ENCODE measurements at regions not wholly inside any gene's neighbourhood (a gene's known extent, or its start where the extent isn't known, plus 50 kb on each side); places are given as distances from the start of the nearest gene placed in this dataset.

DNA sequence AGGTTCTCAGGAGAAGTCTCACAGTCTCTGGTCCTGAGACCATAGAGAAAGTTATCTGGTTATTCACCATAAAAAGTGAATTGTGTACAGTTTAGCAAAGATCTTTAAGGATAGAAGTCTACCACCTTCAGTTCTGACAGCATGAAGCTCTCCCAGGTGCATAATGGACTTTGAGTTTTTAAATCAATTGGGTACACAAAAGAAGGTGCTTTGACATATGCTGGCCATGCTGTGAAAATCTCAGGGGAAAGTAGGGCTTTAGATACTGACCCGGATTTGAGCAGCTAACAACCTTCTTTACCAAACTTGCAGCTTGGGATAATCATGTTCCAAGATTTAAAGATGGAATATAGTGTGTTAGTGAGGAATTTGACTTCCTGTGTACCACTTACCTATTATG lies 264.2 kb downstream of the ZSWIM6 start:
- no peak for DNase-seq

DNA sequence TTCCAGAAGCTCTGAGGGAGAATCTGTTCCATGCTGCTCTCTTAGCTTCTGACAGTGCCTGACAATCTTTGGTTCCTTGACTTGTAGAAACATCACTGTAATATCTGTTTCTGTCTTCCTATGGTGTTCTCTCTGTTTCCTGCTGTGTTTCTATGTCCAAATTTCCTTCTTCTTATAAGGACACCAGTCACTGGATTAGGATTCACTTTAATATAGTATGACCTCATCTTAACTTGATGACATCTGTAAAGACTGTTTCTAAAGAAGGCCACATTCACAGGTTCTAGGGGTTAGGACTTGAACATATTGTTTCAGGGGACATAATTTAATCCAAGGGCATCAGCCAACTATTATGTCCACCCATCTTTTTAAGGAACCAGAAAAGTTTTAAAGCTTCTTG lies 265.6 kb downstream of the ZSWIM6 start:
- DNase-seq, result no peak

DNA sequence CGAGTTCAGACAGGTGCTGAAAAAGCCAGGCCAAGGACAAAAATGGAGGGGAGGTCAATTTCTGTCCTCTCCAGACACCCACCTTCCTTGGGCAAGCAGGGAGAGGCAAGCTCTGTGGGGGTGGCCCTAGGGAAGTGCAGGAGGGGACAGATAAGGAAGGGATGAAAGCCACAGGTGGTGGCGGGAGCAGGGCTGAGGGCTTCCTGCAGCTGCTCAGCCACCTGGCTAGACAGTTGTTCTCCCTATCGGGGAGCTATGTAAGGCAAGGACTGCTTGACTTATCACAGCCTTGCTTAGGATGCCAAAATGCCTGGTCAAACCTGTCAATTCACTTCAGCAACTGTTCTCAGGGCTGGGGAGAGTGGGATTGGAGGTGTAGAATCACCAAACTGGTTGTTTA lies 266.1 kb downstream of the ZSWIM6 start:
- no peak for DNase-seq

DNA sequence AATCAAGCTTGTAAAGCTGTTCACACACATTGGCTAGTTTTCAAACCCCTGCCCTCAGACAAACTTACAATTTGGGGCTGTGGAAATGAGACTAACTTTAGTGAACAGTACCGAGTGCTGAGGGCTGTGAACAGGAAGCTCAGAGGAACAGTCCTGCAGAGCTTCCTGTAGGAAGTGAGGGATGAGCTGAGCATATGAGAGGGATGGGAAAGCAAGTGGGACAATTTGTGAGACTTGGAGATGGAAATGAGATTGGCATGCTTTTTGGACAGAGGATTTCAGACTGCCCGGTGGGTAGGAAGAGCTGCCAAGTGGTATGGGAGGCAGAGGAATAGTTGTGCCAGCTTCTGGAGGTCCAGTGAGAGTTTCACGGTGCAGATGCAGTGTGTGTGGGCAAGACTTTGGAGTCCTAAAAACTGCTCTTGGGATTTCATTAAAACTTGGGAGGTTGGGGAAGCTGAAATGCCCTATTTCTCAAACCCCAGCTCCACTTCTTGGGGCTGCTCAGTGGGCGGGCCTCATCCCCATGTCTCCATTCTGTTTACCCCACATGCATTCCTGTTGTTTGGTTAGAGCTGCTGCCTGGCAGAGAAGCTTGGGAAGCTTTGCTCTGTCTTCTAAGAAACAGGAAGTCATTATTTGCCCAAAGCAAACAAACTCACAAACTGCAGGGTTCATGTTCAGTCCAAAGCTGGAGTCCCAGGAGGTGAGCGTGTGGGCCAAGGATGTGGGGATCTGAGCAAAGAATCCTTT lies 267.5 kb downstream of the ZSWIM6 start:
- peak; percentile 23 for DNase-seq

DNA sequence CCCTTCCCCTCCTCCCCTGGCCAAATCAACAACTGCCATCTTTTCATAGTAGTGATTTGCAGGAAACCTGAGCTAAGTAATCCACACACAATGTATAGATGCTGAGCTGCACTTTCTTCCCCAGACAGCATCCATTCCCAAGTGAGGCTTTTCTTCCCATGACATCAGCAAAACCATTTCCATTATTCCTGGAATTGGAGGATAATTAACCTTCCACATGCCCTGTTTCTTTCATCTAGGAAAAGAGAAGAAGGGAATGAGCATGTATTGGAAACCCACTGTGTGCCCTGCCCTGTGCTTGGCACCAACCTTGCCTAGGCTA lies 268.0 kb downstream of the ZSWIM6 start:
- no peak for DNase-seq

DNA sequence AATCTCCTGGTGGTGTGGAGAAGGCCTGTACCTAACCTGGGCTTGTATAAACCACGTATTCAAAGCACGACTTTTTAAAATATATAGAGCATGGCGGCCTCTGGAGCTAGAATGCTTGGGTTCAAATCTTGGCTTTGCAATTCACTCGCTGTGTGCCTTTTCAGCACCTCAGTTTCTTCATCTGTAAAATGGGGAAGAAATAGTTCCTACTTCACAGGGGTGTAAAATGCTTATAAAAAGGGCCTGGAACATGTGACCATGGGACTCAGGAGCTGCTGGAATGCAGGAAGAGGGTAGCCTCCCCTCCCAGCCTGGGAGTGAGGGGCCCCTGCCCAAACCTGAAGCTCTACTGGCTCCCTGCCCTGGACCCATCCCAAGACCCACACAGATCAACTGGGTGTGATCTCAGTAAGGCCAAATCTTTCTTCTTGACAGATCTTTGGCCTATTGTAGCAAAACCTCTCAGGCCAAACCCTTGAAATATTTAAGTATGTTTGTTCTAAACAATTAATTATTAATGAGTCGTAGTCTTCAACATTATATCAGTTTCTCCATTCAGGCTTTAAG lies 269.0 kb downstream of the ZSWIM6 start:
- DNase-seq, result no peak

DNA sequence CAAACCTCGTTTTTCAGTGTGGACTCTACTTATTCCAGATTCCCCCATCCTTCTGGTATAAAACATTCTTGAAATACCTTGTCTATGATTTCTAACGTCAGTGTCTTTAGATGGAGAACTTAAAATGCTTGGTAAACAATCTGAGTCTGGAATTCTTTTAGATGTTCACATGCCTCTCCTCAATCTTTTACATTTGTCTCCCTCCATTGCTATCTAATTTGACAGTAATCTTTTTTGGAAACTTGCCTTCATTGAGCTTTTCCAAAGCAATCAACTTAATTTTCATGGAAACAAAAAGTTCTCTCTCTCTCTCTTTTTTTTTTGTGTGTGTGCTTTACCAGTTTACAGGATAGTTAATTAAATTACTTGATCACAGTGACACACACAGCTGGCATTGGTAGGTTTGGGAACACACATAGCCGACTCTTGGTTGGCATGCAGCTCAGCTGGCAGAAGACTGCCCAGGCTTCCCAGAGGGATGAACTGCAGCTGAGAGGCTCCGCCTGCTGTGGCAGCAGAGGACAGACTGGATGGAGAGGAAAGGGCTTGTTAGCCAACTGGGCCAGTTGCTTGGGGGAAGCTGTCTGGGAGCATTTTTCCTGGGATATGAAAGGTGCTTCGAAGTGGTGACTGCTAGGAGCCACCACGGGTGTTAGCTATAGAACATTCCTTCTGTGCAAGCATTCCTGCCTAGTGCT lies 271.3 kb downstream of the ZSWIM6 start:
- DNase-seq, result peak; percentile 26

DNA sequence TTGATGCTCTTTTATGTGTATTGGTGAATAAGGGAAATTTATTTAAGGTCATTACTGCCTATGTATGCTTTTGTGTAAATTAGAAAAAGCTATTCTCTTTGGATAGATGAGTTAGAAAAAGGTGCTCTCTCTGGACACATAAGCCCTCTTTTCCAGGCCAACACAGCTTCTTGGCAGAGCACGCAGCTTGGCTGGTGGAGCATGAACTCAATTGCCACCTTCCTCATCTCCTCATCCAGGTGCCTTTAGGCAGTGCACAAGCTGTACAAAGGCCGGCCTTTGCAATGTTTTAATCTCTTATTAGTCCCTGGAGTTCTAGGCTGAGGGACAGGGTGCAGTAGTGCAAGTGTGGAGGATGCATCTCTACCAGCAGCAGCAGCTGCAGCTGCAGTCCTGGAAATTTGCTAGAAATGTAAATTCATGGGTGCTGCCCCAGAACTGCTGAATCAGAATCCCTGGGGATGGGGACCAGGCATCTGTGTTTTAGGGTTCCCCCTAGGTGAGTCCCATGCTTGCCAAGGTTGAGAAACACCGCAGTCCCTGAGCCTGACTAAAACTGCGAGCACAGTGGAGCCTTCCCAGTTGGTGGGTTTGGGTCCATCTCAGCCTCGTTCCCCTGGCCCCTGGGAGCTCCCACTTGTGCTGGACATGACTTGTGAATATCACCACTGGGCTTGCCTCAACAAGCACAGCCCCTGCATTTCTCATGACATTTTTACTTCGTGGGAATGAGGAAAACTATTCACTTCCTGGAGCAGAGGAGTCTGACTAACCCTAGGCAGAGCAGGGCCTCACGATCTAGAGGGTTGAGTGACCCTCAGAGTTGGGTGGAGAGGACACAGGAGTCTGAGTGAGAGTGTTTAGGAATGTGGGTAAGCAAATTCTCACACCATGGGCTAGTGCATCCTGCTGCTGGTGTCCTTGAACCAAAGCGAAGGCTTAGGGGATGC lies 272.3 kb downstream of the ZSWIM6 start:
- no peak for DNase-seq

DNA sequence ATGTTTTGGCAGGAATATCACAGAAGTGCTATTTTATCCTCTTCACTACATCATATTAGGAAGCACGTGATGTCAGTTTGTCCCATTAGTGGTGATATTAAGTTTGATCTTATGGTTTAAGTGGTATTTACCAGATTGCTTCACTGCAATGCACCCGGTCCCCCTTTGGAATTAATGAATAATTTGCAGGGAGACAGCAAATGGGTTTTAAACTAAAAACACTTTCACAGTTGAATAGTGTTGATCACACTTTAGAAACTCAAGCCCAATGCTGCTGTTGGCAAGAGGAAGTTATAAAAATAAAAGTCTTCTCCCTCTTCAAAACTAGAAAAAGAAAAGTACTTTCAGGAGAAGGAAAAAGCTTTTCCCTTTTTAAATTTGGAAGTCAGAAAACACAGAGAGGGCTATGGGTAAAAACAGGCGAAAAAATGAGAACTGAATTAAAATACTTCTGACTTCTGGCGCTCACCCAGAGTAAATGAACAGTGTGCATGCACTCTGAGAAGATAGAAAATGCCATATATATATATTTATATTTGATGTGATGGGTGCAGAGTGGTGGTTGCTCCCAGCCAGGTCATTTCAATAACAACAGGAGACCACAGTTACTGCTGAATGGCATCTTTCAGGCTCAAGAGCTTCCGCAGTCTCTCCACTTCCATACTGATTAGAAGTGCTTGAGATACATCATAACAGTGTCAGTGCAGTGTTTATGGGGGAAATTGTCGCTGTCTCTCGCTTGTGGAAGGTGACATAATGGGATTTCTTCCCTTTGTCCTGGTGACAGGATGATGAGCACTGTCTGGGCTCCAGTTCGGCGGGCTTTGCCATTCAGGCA lies 278.0 kb downstream of the ZSWIM6 start:
- DNase-seq, result no peak

DNA sequence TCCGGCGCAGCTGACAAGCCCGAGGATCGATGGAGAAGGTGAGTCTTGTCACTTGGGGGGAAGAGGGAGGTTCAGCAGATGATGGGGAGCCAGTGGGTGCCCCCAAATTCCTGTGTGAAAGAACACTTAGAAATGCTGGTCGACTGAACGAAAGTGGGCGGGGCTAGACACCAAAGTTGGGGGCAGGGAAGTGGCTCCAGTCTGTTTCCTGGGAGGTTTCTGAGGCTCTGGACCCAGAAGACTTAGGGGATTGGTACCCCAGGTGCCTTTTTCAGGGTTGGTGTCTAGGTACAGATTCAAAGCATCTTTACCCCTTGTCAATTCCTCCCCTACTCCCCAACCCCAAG lies 278.6 kb downstream of the ZSWIM6 start:
- DNase-seq, result no peak

DNA sequence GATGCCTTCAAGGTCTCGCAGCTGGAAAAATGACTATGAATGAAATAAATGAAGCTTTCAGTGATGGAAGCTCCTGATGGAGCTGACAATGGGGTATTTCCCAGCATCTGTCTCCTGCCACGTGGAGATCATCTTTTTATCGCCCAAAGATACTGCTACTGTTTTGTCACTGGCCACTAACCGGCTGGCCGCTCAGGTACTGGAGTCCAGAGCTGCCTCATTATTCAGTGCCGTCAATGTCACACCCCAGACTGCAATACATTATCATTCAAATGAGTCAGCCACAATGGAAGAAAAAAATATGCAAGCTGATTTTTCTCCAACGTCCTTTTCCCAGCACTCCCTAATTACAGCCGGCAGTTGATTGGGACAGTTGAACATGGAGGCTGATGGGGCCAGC lies 280.4 kb downstream of the ZSWIM6 start:
- DNase-seq, result no peak

DNA sequence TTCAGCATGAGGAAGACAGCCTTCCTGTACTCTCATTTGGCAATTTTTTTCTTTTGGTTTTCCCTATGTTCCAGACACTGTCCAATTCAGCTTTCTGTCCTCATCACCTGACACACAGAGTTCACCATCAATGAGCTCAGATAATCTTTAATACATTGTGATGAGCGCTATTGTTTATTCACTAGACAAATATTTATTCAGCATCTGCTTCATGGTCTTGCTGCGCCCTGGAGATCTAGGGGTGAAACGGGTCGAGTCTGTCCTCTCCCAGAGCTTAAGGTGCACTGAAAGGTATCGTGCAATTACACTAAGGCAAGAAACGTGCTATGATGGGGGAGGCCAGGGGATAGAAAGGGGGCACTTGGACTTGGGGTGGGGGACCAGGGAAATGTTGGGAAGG lies 281.6 kb downstream of the ZSWIM6 start:
- no peak for DNase-seq

DNA sequence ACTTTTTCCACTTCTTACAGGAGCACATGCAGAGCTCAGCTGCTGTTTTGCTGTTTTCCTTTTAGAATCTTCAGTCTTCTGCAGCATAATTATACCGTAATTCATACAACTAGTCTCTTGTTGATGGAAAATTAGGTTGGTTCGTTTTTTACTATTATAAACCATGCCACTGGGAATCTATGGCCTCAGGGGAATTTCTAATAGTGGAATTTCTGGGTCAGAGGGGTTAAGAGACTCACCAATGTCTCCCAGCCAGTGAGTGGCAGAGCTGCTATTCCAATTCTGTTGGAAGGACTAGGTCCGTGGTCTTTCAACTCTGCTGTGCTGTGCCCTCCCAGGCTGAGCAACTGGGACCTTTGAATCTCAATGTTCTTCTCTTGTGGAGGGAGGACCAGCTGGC lies 282.5 kb downstream of the ZSWIM6 start:
- no peak for DNase-seq

DNA sequence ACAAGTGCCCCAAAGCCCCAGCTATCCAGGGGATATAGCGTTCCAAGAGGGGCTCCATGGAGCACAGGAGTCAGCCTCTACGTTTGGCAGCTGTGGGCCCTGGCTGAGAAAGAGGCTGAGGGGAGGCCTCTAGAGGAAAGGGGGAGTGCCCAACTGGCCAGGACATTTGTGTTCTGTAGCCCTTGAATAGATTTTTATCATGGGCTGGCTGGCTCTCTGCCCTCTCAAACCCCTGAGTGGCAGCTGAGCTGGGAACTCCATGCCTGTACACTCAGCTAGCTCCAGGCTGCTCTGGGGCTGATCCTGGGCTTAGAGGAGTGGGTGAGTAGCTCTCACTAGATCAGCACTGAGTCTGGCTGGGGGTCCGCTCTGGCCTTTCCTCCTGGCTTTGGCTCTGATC lies 285.0 kb downstream of the ZSWIM6 start:
- no peak for DNase-seq

DNA sequence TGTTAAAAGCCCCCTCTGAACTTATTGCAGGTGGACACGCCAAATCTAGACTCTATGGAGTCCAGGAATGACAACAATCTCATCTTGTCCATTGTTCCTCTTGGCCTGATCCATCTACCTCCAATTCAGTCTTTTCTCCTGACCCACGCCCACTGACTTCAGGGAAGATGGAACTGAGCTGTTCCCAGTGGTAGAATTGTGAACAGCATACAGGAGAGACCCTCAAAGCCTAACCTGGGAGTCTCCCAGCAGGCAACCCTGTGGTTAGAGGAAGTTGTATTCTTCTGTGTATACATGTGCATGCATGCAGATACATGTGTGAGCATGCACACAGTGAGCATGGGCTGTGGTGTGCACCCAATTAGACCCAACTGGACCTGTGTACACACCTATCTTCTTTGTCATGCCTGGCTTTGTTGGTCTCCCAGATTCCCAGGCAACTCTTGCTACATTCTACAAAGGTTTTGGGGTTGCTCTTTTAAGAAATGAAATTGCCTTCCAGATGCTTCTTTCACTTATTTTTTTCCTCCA lies 286.0 kb downstream of the ZSWIM6 start:
- no peak for DNase-seq

DNA sequence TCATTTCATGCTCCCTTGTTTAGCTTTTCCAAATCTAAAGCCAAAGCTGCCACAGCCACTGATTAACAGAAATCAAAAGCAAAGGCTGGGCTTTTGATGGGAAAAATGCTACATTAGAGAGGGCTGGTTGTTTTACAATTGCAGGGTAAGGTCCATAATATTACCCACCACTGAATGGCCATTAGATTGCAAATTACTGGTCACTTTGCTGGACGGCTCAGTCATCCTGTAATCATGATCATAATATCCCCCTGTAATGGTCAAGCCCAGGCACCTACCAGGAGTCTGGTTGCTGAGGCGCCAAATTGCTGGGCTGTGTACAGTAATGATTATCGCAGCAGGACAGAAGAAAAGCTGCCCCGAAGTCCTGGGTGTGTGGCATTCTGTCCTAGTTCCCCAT lies 286.5 kb downstream of the ZSWIM6 start:
- no peak for DNase-seq

DNA sequence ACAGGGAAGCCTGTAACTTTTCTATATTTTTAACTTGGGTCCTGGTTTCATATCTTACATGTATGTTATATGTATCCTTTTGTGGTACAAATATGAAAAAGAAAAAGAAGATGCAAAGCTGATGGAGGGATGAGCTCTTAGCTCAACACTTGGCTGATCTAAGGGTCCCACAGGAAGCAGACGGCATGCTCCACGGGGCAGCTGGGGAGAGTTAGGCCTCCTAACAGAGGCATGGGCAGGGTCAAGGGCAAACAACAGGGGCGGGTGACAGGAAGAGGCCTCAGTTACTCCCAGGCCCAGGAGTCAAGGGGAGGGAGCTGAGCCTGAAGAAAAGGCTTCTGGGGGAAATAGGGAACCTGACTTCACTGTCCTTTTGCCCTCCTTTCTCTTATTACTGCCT lies 287.2 kb downstream of the ZSWIM6 start:
- no peak for DNase-seq

DNA sequence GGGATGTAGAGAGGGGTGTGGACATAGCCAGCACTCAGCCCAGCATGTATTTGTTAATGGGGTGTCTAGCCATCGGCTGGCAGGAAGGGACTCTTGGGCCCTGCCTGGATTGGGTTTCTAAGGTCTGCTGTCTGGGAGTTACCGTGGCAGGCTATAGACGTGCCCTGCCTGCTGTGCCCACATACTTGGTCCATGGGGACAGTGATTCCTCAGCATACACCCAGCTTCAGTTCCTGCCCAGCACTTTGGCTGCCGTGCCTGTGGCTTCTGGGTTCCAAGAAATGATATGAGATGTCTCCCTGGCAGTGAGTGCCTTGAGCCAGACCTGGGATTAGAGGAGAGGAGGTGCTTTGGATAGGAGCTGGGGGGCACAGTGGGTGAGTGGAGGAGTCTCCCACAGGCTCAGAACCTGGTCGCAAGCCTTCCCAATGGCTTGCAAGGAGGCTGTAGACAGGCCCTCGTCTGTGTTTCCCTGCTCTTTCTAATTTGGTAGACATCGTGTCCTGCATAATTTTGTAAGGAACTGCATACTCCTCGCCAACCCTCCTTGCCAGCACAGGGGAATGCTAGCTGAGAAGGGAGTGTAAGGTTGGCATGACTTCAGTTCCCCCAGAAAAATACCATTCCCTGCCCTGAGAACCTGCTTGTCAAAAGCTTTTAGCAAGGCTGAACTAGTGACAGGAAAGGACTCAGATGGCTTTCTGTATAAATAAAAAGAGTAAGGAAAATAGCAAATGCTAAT lies 287.9 kb downstream of the ZSWIM6 start:
- DNase-seq, result no peak

DNA sequence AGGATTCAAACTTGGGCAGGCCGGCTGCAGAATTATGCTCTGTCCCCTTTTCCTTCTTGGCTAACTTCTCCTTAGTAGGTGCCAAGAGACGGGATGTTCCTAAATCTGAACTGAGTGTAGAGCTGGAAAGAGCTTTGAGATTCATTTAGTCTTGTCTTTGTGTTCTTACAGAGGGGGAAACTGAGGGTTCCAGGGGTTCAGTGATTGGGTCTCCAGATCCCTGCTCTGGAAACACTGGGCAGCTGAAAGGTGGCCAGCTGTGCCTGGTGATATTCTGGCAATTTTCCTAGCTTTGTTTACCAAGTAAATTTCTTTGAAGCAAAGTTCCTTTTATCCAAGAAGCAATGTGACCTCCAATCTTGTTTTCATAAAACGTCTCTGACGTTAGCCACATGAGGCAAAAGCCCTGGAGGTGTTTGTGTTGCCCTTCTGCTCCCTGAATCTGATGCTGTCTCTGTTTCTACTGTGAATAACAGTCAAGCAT lies 288.7 kb downstream of the ZSWIM6 start:
- no peak for DNase-seq

DNA sequence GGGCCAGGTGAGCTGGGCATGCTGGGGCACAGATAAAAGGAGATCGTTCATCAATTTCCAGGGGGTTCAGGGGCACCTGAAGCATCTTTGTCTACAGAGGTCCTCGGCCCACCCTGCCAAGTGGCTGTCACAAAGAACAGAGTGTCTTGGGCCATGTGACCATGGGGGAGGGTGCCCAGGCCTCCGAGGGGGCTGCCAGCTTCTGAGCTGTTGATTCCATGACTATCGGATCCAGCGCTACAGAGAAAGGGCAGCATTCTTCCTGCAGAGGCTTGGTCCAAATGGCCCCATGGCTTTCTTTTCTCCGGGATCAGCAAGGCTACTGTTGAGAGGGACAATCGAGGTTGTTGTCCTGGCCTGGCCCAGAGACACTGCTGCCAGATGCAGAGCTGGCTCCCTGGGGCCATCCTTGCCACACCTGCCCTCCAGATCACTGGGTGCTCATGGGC lies 289.2 kb downstream of the ZSWIM6 start:
- no peak for DNase-seq

DNA sequence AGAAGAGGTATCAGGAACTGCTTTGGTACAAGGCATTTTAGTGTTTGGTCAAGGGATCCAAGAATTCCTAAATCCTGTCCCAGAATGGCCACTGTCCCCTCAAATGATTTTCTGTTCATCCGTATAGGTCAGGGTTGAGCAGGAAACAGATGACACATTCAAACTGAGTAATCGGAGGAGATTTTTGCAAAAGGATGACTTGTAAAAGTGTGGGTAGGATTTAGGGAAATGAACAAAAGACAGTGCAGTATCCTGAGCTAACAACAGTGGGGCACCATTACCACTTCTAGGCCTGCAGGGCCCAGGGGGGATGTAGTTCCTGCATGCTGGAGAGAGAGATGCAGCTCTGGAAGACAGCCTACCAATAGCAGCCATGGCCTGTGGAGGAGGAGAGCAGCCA lies 290.1 kb downstream of the ZSWIM6 start:
- DNase-seq, result no peak
